ACC112 (cell line): ENCODE measurements at regions not wholly inside any gene's neighbourhood (a gene's known extent, or its start where the extent isn't known, plus 50 kb on each side); places are given as distances from the start of the nearest gene placed in this dataset.

Source experiments
- H2AFZ ChIP-seq: fragments of 200-600 bp; sonication (generic); one replicate; pipeline ENCODE4 v1.6.0; 2017; ENCODE audit warnings: antibody characterized with exemption, low read length; ENCODE audit not compliant: unreplicated experiment
- H3K27ac ChIP-seq: fragments of 200-600 bp; sonication (generic); 2 replicates; pipeline ENCODE4 v1.5.1; 2014; ENCODE audit warnings: low read depth, mild to moderate bottlenecking, antibody characterized with exemption, low read length, moderate library complexity
- H3K27me3 ChIP-seq: fragments of 200-600 bp; sonication (generic); 2 replicates; pipeline ENCODE4 v1.6.1; 2014; ENCODE audit warnings: mild to moderate bottlenecking, antibody characterized with exemption, low read length, moderate library complexity, mixed read lengths; ENCODE audit not compliant: insufficient read depth
- H3K36me3 ChIP-seq: fragments of 200-600 bp; sonication (generic); 2 replicates; pipeline ENCODE4 v1.6.1; 2016; ENCODE audit warnings: mild to moderate bottlenecking, antibody characterized with exemption, low read length, moderate library complexity, mixed read lengths; ENCODE audit not compliant: insufficient read depth
- H3K4me1 ChIP-seq: fragments of 200-600 bp; sonication (generic); one replicate; pipeline ENCODE4 v1.6.1; 2016; ENCODE audit warnings: low read length, mixed read lengths; ENCODE audit not compliant: insufficient read depth, unreplicated experiment, control insufficient read depth
- H3K4me3 ChIP-seq: fragments of 200-600 bp; sonication (generic); 2 replicates; pipeline ENCODE4 v1.5.1; 2014; ENCODE audit warnings: mild to moderate bottlenecking, low read depth, low read length
- H3K79me2 ChIP-seq: fragments of 200-600 bp; sonication (generic); one replicate; pipeline ENCODE4 v1.6.0; 2016; ENCODE audit warnings: low read length; ENCODE audit not compliant: control insufficient read depth, unreplicated experiment, insufficient read depth

DNA sequence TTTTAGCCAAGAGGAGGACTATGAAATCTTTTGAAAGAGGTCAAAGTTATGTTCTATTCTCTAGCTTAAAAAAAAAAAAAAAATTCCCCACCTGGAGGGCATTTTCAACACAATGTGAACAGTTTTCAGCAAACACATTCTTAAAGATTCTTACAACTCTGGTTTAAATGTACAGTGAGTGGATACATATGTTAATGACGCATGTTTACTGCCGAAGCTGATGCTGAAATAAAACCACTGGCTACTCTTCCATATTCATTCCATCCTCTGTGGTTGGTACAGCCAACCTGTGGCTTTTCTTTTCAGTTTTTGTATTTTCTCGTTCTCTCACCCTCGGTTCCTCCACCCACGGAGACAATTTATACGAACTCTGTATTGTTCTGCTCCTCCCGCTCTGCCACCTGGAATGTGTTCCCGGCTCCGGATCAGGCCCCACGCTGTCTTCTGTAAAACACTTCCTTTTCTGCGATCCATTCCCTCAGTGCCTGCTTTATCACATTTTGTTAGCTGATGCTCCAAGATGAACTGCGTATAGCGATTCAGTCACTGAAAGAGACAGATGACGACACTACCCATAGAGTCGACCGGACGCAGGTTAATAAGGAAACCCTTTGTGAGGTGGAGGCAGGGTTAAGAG lies 466.4 kb upstream of the ARGLU1 start:
- Histone ChIP-seq H3K27me3 (no peaks in the 10 kb centered on the region), H3K36me3 (no peaks in the 10 kb centered on the region), H3K79me2 (no peaks in the 10 kb centered on the region), H3K27ac (no peak overlapping the region), H3K4me1 (no peaks in the 10 kb centered on the region), H2AFZ (no peak overlapping the region), H3K4me3 (no peak overlapping the region)

GRCh38 chr13:107031716-107032115 lies 463.8 kb upstream of the ARGLU1 start:
- no peak overlapping the region for H2AFZ ChIP-seq
- no peaks in the 10 kb centered on the region for H3K79me2 ChIP-seq
- no peaks in the 10 kb centered on the region for H3K4me1 ChIP-seq
- H3K36me3 ChIP-seq = no peaks in the 10 kb centered on the region
- no peaks in the 10 kb centered on the region for H3K27me3 ChIP-seq
- H3K4me3 ChIP-seq = no peak overlapping the region
- no peak overlapping the region for H3K27ac ChIP-seq

- Histone ChIP-seq H2AFZ (no peak overlapping the region), H3K36me3 (no peaks in the 10 kb centered on the region), H3K4me1 (no peaks in the 10 kb centered on the region), H3K27me3 (no peaks in the 10 kb centered on the region), H3K27ac (no peak overlapping the region), H3K79me2 (no peaks in the 10 kb centered on the region), H3K4me3 (no peak overlapping the region)
Measured at GRCh38 chr13:107028751-107029150, 460.8 kb upstream of the ARGLU1 start.

DNA sequence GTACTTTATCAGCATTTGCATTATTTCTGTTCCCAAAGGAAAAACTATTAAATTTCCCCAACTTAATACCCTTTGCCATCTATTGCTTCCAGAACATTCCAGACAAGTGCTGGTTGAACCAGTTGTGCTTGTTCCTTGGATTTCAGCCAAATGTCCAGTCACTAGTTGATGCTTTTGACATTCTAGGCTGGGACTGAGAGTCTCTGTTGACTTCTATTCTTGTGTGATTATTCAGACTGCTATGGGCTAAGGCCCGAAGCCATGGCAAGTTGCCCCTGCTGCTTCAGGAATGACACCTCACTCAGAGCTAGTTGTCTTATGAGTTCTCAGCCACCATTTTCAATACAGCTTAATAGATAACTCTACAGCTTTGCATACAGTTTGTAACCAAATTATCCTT lies 458.1 kb upstream of the ARGLU1 start:
- no peak overlapping the region for H3K27ac ChIP-seq
- no peaks in the 10 kb centered on the region for H3K79me2 ChIP-seq
- H3K27me3 ChIP-seq = no peaks in the 10 kb centered on the region
- no peak overlapping the region for H3K4me3 ChIP-seq
- H3K36me3 ChIP-seq = no peaks in the 10 kb centered on the region
- no peaks in the 10 kb centered on the region for H3K4me1 ChIP-seq
- H2AFZ ChIP-seq = no peak overlapping the region

GRCh38 chr13:107023335-107023734 lies 455.4 kb upstream of the ARGLU1 start:
- Histone ChIP-seq H3K27ac (no peak overlapping the region), H3K79me2 (no peaks in the 10 kb centered on the region), H3K27me3 (no peaks in the 10 kb centered on the region), H2AFZ (no peak overlapping the region), H3K36me3 (no peaks in the 10 kb centered on the region), H3K4me1 (no peaks in the 10 kb centered on the region), H3K4me3 (no peak overlapping the region)

GRCh38 chr13:107020393-107020792 lies 452.5 kb upstream of the ARGLU1 start:
- Histone ChIP-seq H3K79me2 (no peaks in the 10 kb centered on the region), H3K27ac (no peak overlapping the region), H3K4me1 (no peaks in the 10 kb centered on the region), H3K27me3 (no peaks in the 10 kb centered on the region), H3K4me3 (no peak overlapping the region), H2AFZ (no peak overlapping the region), H3K36me3 (no peaks in the 10 kb centered on the region)

DNA sequence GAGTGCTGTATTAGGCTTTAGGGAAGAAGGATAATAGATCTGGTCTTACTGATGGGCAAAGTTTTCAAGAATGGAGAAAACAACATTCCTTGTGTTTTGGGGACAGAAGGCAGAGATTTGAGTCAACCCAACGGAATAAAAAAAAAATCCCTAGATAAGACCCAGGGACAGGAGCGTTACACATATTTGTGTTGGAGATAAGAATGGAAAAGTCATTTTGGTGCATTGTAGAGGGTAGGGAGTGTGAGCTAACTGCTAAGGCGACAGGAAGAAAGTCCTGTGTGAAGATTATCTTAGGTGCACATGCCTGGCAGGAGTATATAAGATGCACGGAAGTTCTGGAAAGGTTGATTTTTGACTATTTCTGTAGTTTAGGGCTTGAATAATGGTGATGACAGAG lies 450.3 kb upstream of the ARGLU1 start:
- no peaks in the 10 kb centered on the region for H3K36me3 ChIP-seq
- no peaks in the 10 kb centered on the region for H3K27me3 ChIP-seq
- H3K4me3 ChIP-seq = no peak overlapping the region
- H3K4me1 ChIP-seq = no peaks in the 10 kb centered on the region
- H2AFZ ChIP-seq = no peak overlapping the region
- no peaks in the 10 kb centered on the region for H3K79me2 ChIP-seq
- H3K27ac ChIP-seq = no peak overlapping the region

- no peak overlapping the region for H3K4me3 ChIP-seq
- H3K27ac ChIP-seq = no peak overlapping the region
- H3K4me1 ChIP-seq = no peaks in the 10 kb centered on the region
- no peak overlapping the region for H2AFZ ChIP-seq
- no peaks in the 10 kb centered on the region for H3K27me3 ChIP-seq
- no peaks in the 10 kb centered on the region for H3K36me3 ChIP-seq
- H3K79me2 ChIP-seq = no peaks in the 10 kb centered on the region
Measured at GRCh38 chr13:107006661-107007060, 438.7 kb upstream of the ARGLU1 start.

DNA sequence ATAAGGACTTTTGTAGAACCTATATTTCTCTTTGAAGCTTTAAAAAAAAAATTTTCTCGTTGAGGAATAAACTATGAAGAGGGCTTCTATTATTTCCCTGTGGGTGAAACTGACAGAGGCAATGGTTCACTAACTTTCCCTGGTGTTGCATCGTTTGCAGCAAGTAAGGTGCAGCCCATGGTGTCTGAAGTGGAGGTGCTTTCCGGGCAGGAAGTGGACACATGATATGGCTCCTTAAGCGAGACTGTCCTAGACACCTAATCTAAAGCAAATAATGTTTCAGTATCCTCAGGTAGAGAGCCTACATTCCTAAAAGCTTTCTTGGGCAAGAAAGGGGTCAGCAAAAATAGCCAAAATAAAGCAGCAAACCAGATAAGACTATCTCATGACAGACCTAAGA lies 437.6 kb upstream of the ARGLU1 start:
- Histone ChIP-seq H3K27ac (no peak overlapping the region), H2AFZ (no peak overlapping the region), H3K36me3 (no peaks in the 10 kb centered on the region), H3K4me1 (no peaks in the 10 kb centered on the region), H3K27me3 (no peaks in the 10 kb centered on the region), H3K79me2 (no peaks in the 10 kb centered on the region), H3K4me3 (no peak overlapping the region)

- no peak overlapping the region for H2AFZ ChIP-seq
- no peaks in the 10 kb centered on the region for H3K36me3 ChIP-seq
- H3K27ac ChIP-seq = no peak overlapping the region
- no peaks in the 10 kb centered on the region for H3K79me2 ChIP-seq
- H3K27me3 ChIP-seq = no peaks in the 10 kb centered on the region
- H3K4me1 ChIP-seq = no peaks in the 10 kb centered on the region
- H3K4me3 ChIP-seq = no peak overlapping the region
Measured at GRCh38 chr13:107003911-107004310, 436.0 kb upstream of the ARGLU1 start.

DNA sequence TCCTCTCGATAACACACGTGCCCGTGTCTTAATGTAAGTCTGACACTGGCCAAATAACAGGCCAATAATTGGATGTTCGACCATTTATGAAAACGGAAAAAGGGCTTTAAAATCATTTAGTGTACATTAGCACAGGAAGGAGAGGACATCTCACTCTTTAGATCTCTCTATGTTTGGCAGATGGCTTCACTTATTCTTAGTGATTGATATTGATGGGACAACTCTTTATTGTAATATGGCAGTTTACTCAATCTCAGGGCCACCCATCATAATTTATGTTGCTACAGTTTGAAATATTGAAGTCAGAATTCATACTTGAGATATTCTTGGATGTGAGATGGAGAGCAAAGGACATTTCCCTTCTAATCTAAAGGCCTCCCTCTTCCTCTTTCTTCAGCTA lies 430.7 kb upstream of the ARGLU1 start:
- Histone ChIP-seq H3K27me3 (no peaks in the 10 kb centered on the region), H3K79me2 (no peaks in the 10 kb centered on the region), H2AFZ (no peak overlapping the region), H3K36me3 (no peaks in the 10 kb centered on the region), H3K4me3 (no peak overlapping the region), H3K27ac (no peak overlapping the region), H3K4me1 (no peaks in the 10 kb centered on the region)
